ENCODE measurements at regions not wholly inside any gene's neighbourhood (a gene's known extent, or its start where the extent isn't known, plus 50 kb on each side); places are given as distances from the start of the nearest gene placed in this dataset.

GRCh38 chr16:51607201-51607651, 456.2 kb upstream of the SALL1 start (continued):
- TF ChIP-seq ZBED4 (CRISPR knock-in tag; IDR thresholded peaks at IDR 0.05; ENCODE audit: borderline replicate concordance) (no peak), TFDP1 (CRISPR knock-in tag; IDR thresholded peaks at IDR 0.05; ENCODE audit: borderline replicate concordance) (no peak), TFDP2 (CRISPR knock-in tag; IDR thresholded peaks at IDR 0.05) (no peak), ZNF773 (CRISPR knock-in tag; IDR thresholded peaks at IDR 0.05; ENCODE audit: borderline replicate concordance) (no peak), ZMYM4 (CRISPR knock-in tag; IDR thresholded peaks at IDR 0.05) (no peak), SPEN (CRISPR knock-in tag; IDR thresholded peaks at IDR 0.05; ENCODE audit: low read depth) (no peak), SETDB1 (CRISPR knock-in tag; IDR thresholded peaks at IDR 0.05; ENCODE audit: borderline replicate concordance) (no peak), ZBTB43 (CRISPR knock-in tag; conservative IDR thresholded peaks at IDR 0.05) (no peak), ZNF501 (CRISPR knock-in tag; IDR thresholded peaks at IDR 0.05) (no peak), ZNF567 (CRISPR knock-in tag; IDR thresholded peaks at IDR 0.05; ENCODE audit: borderline replicate concordance) (no peak), PCBP2 (optimal IDR thresholded peaks at IDR 0.05; ENCODE audit: low read depth, low read length, poor library complexity, severe bottlenecking) (no peak), RFXANK (CRISPR knock-in tag; IDR thresholded peaks at IDR 0.05) (no peak), MAFK (conservative IDR thresholded peaks at IDR 0.05 in 1 of 2, IDR thresholded peaks at IDR 0.05 in 1 of 2; ENCODE audit: low read length in 2 of 2) (no peak)
